ENCODE measurements at regions not wholly inside any gene's neighbourhood (a gene's known extent, or its start where the extent isn't known, plus 50 kb on each side); places are given as distances from the start of the nearest gene placed in this dataset.

GRCh38 chr5:3925935-3926334 is 330.3 kb downstream of the IRX1 start:
- DNase-seq, result no peak
- no peaks in the 10 kb centered on the region for H3K4me1 ChIP-seq (ENCODE audit: control insufficient read depth, insufficient read depth, low read length)
- WGBS (ENCODE audit: insufficient coverage), result 80% methylated on average over 5 of the region's 8 CpGs
- H3K27me3 ChIP-seq (ENCODE audit: control insufficient read depth, insufficient read depth, low read length), result no peaks in the 10 kb centered on the region
- no peak overlapping the region for H3K4me3 ChIP-seq (ENCODE audit: low read length)
- no peaks in the 10 kb centered on the region for H3K9me3 ChIP-seq (replicated peaks; ENCODE audit: control insufficient read depth, low read depth, low read length)
- no peak overlapping the region for H3K27ac ChIP-seq (ENCODE audit: low read length)
- no peaks in the 10 kb centered on the region for H3K36me3 ChIP-seq (ENCODE audit: control insufficient read depth, insufficient read depth, low read length)

DNA sequence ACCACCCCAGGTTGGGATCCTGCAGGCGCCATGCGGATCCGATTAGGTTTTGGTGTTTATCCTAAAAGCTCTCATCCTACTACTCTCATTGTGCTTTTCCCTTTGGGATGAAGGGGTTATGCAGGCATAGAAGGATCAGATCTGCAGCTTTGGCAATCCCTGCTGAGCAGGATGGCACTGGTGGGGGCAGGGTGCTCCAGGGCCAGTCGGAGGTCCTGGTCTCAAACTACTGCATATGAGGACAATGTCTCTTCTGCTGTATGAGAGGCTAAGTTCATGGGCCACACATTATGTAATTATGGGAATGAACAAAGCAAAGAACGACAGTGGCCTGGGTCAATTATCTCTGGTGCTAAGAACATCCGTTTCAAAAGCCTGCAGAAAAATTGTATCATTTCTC is 334.2 kb downstream of the IRX1 start:
- WGBS (ENCODE audit: insufficient coverage), result 89% methylated on average over 3 of the region's 6 CpGs
- Histone ChIP-seq H3K4me3 (ENCODE audit: low read length) (no peak overlapping the region), H3K4me1 (ENCODE audit: control insufficient read depth, insufficient read depth, low read length) (no peaks in the 10 kb centered on the region), H3K9me3 (replicated peaks; ENCODE audit: control insufficient read depth, low read depth, low read length) (no peaks in the 10 kb centered on the region), H3K36me3 (ENCODE audit: control insufficient read depth, insufficient read depth, low read length) (no peaks in the 10 kb centered on the region), H3K27ac (ENCODE audit: low read length) (no peak overlapping the region), H3K27me3 (ENCODE audit: control insufficient read depth, insufficient read depth, low read length) (no peaks in the 10 kb centered on the region)
- no peak for DNase-seq

DNA sequence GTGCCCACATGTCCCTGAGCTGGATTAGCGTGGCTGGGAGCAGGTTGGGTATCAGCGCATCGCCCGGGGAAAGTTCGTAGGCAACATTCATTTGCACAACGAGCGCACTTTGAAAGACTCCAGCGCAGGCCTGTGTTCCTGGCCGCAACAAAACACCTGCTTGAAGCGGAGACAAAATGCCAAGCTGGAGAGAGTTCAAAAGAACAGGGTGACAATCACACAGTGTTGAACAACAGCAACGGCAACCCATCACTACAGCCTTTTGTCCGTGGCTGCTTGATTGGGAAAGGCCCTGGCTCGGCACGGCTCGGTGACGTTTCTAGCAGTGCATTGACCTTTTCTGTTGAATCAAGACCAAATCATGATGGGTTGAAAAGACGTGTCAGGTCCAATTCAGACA is 336.3 kb downstream of the IRX1 start:
- Histone ChIP-seq H3K9me3 (replicated peaks; ENCODE audit: control insufficient read depth, low read depth, low read length) (no peaks in the 10 kb centered on the region), H3K4me3 (ENCODE audit: low read length) (no peak overlapping the region), H3K27me3 (ENCODE audit: control insufficient read depth, insufficient read depth, low read length) (no peaks in the 10 kb centered on the region), H3K4me1 (ENCODE audit: control insufficient read depth, insufficient read depth, low read length) (no peaks in the 10 kb centered on the region), H3K27ac (ENCODE audit: low read length) (no peak overlapping the region), H3K36me3 (ENCODE audit: control insufficient read depth, insufficient read depth, low read length) (no peaks in the 10 kb centered on the region)
- WGBS (ENCODE audit: insufficient coverage), result 90% methylated on average over 12 of the region's 17 CpGs
- DNase-seq, result no peak

DNA sequence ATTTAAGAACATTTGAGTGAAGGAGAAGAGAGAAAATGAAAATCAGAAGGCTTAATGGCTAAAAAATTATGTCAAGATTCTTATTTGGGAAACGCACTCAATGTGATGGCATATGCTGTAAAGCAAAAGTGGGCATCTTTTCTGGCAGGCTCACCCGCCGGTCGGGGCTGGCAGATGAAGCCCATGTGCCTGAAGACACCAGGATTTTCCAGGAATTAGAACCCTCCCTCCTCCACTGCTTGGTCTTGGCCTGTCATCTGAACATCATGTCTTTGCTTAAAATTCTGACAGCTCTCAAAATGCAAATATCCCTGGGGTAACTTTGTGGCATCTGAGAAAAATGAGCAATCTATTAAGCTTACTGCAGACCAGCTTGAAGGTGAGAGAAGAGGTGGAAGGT is 337.9 kb downstream of the IRX1 start:
- no CpG with 5 or more reads among the region's 4 CpGs for WGBS (ENCODE audit: insufficient coverage)
- no peaks in the 10 kb centered on the region for H3K27me3 ChIP-seq (ENCODE audit: control insufficient read depth, insufficient read depth, low read length)
- no peak overlapping the region for H3K27ac ChIP-seq (ENCODE audit: low read length)
- no peak overlapping the region for H3K4me3 ChIP-seq (ENCODE audit: low read length)
- H3K36me3 ChIP-seq (ENCODE audit: control insufficient read depth, insufficient read depth, low read length), result no peaks in the 10 kb centered on the region
- no peaks in the 10 kb centered on the region for H3K4me1 ChIP-seq (ENCODE audit: control insufficient read depth, insufficient read depth, low read length)
- no peaks in the 10 kb centered on the region for H3K9me3 ChIP-seq (replicated peaks; ENCODE audit: control insufficient read depth, low read depth, low read length)
- no peak for DNase-seq

GRCh38 chr5:3933966-3934365 is 338.3 kb downstream of the IRX1 start:
- no peaks in the 10 kb centered on the region for H3K27me3 ChIP-seq (ENCODE audit: control insufficient read depth, insufficient read depth, low read length)
- H3K4me1 ChIP-seq (ENCODE audit: control insufficient read depth, insufficient read depth, low read length), result no peaks in the 10 kb centered on the region
- WGBS (ENCODE audit: insufficient coverage), result no CpG with 5 or more reads among the region's 2 CpGs
- no peak overlapping the region for H3K27ac ChIP-seq (ENCODE audit: low read length)
- H3K36me3 ChIP-seq (ENCODE audit: control insufficient read depth, insufficient read depth, low read length), result no peaks in the 10 kb centered on the region
- no peak overlapping the region for H3K4me3 ChIP-seq (ENCODE audit: low read length)
- H3K9me3 ChIP-seq (replicated peaks; ENCODE audit: control insufficient read depth, low read depth, low read length), result no peaks in the 10 kb centered on the region
- DNase-seq, result no peak

DNA sequence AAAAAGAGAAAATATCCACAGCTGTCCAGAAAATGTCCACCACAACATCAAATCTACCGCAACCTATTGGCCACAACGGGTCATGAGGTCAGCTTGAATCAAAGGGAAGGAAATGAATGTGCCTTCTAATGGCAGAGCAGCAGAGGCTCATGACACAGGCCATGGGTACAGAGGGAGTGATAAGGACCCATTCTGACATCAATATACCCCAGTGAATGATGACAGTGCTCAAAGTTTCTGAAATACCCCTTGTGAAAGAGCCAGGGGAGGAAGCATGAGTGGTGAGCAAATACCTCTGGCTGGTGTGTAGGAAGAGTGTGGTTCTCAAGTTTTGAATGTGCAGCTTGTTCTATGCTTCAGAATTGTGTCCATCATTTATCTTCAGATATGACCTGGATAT is 348.2 kb downstream of the IRX1 start:
- H3K27ac ChIP-seq (ENCODE audit: low read length), result no peak overlapping the region
- no peak for DNase-seq
- H3K4me3 ChIP-seq (ENCODE audit: low read length), result no peak overlapping the region
- no peaks in the 10 kb centered on the region for H3K27me3 ChIP-seq (ENCODE audit: control insufficient read depth, insufficient read depth, low read length)
- WGBS (ENCODE audit: insufficient coverage), result no CpG with 5 or more reads among the region's 2 CpGs
- H3K9me3 ChIP-seq (replicated peaks; ENCODE audit: control insufficient read depth, low read depth, low read length), result no peaks in the 10 kb centered on the region
- H3K36me3 ChIP-seq (ENCODE audit: control insufficient read depth, insufficient read depth, low read length), result no peaks in the 10 kb centered on the region
- no peaks in the 10 kb centered on the region for H3K4me1 ChIP-seq (ENCODE audit: control insufficient read depth, insufficient read depth, low read length)

- Histone ChIP-seq H3K9me3 (replicated peaks; ENCODE audit: control insufficient read depth, low read depth, low read length) (no peaks in the 10 kb centered on the region), H3K4me3 (ENCODE audit: low read length) (no peak overlapping the region), H3K4me1 (ENCODE audit: control insufficient read depth, insufficient read depth, low read length) (no peaks in the 10 kb centered on the region), H3K27ac (ENCODE audit: low read length) (no peak overlapping the region), H3K27me3 (ENCODE audit: control insufficient read depth, insufficient read depth, low read length) (no peaks in the 10 kb centered on the region), H3K36me3 (ENCODE audit: control insufficient read depth, insufficient read depth, low read length) (no peaks in the 10 kb centered on the region)
- WGBS (ENCODE audit: insufficient coverage), result 80% methylated on average over 5 of the region's 13 CpGs
- DNase-seq, result no peak
These were observed 349.3 kb downstream of the IRX1 start for GRCh38 chr5:3944930-3945329.

DNA sequence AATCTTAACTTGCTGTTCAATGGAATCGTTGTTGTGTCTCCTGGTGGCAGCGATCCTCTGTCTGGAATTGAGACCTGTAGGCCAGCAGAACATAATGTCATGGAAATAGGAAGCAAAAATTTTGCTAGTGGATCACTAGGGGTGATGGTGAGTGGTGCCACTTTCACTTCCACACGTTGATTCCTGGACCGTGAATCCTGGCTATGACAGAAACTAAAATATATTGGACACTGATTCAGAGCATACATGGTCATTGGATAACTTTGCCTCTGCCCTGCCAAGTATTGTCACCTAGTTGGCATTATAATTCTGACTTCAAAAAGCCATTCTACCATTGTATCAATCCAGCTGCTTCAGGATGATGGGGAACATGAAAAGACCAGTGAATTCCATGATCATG is 353.2 kb downstream of the IRX1 start:
- 74% methylated on average over 3 of the region's 4 CpGs for WGBS (ENCODE audit: insufficient coverage)
- Histone ChIP-seq H3K9me3 (replicated peaks; ENCODE audit: control insufficient read depth, low read depth, low read length) (peaks cover 4% of the 10 kb centered on the region), H3K4me3 (ENCODE audit: low read length) (no peak overlapping the region), H3K36me3 (ENCODE audit: control insufficient read depth, insufficient read depth, low read length) (no peaks in the 10 kb centered on the region), H3K27ac (ENCODE audit: low read length) (no peak overlapping the region), H3K4me1 (ENCODE audit: control insufficient read depth, insufficient read depth, low read length) (no peaks in the 10 kb centered on the region), H3K27me3 (ENCODE audit: control insufficient read depth, insufficient read depth, low read length) (no peaks in the 10 kb centered on the region)
- no peak for DNase-seq

- H3K4me3 ChIP-seq (ENCODE audit: low read length), result no peak overlapping the region
- H3K9me3 ChIP-seq (replicated peaks; ENCODE audit: control insufficient read depth, low read depth, low read length), result peaks cover 4% of the 10 kb centered on the region
- WGBS (ENCODE audit: insufficient coverage), result 67% methylated on average over 2 of the region's 3 CpGs
- DNase-seq, result no peak
- H3K27ac ChIP-seq (ENCODE audit: low read length), result no peak overlapping the region
- H3K27me3 ChIP-seq (ENCODE audit: control insufficient read depth, insufficient read depth, low read length), result no peaks in the 10 kb centered on the region
- no peaks in the 10 kb centered on the region for H3K36me3 ChIP-seq (ENCODE audit: control insufficient read depth, insufficient read depth, low read length)
- H3K4me1 ChIP-seq (ENCODE audit: control insufficient read depth, insufficient read depth, low read length), result no peaks in the 10 kb centered on the region
These were observed 358.6 kb downstream of the IRX1 start for GRCh38 chr5:3954199-3954598.

DNA sequence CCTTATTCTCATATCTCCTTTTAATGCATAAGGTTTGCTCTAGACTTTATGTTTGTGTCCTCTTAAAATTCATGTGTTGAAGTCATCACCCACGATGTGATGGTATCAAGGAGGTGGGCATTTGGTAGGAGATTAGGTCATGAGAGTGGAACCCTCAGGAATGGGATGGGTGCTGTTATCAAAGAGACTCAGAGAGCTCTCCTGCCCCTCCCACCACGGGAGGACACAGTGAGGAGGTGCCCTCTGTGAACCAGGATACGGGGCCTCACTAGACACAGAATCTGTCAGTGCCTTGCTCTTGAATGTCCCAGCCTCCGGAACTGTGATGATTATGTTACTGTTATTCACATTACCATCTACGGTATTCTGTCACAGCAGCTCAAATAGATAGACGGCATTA is 359.0 kb downstream of the IRX1 start:
- H3K4me1 ChIP-seq (ENCODE audit: control insufficient read depth, insufficient read depth, low read length), result no peaks in the 10 kb centered on the region
- H3K27ac ChIP-seq (ENCODE audit: low read length), result no peak overlapping the region
- DNase-seq, result no peak
- H3K4me3 ChIP-seq (ENCODE audit: low read length), result no peak overlapping the region
- no CpG with 5 or more reads among the region's 6 CpGs for WGBS (ENCODE audit: insufficient coverage)
- no peaks in the 10 kb centered on the region for H3K27me3 ChIP-seq (ENCODE audit: control insufficient read depth, insufficient read depth, low read length)
- no peaks in the 10 kb centered on the region for H3K36me3 ChIP-seq (ENCODE audit: control insufficient read depth, insufficient read depth, low read length)
- peaks cover 4% of the 10 kb centered on the region for H3K9me3 ChIP-seq (replicated peaks; ENCODE audit: control insufficient read depth, low read depth, low read length)

DNA sequence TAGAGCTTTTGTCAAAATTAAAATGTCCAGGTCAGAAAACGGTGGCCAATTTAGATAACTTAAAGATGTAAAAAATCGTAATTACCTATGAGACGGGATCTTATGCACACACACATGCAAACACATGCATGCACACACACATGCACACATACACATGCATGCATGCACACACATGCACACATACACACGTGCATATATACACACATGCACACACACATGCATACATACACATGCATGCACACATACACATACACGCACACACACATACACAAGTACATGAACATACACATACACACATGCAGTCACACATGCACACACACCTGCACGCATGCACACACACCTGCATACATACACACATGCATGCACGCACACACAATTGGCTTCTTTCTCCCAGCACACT is 362.0 kb downstream of the IRX1 start:
- no peaks in the 10 kb centered on the region for H3K27me3 ChIP-seq (ENCODE audit: control insufficient read depth, insufficient read depth, low read length)
- 81% methylated on average over 7 of the region's 7 CpGs for WGBS (ENCODE audit: insufficient coverage)

More for the DNA sequence above, 362.0 kb downstream of the IRX1 start:
- H3K4me1 ChIP-seq (ENCODE audit: control insufficient read depth, insufficient read depth, low read length), result no peaks in the 10 kb centered on the region
- peaks cover under 1% of the 10 kb centered on the region for H3K9me3 ChIP-seq (replicated peaks; ENCODE audit: control insufficient read depth, low read depth, low read length)
- no peaks in the 10 kb centered on the region for H3K36me3 ChIP-seq (ENCODE audit: control insufficient read depth, insufficient read depth, low read length)
- no peak overlapping the region for H3K4me3 ChIP-seq (ENCODE audit: low read length)
- no peak overlapping the region for H3K27ac ChIP-seq (ENCODE audit: low read length)
- DNase-seq, result no peak

Measured in muscle of leg (tissue), 3 donors.